ENCODE measurements at regions not wholly inside any gene's neighbourhood (a gene's known extent, or its start where the extent isn't known, plus 50 kb on each side); places are given as distances from the start of the nearest gene placed in this dataset.
A peak's percentile ranks its signal among the peaks of the same experiment; 100 is the strongest.

DNA sequence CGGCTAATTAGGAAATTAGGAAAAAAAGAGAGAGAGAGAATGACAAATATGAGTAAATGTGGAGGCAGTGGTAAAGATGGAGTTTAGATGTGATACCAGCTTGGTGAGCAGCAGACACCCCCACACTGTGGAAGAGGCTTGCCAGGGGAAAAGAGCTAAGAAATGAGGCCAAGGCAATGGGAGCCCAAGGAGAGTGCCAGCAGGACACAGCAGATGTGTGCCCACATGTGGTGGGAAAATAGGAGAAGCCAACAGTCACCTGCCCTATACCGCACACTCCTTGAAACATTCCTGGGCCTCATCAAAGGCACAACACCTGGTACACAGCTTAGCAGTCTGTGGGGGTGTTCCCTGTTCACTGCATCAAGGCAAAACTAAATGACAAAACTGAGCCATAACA lies 104.9 kb downstream of the FAM76B start:
- no peak for ATAC-seq
- TF ChIP-seq, protein P1, sequence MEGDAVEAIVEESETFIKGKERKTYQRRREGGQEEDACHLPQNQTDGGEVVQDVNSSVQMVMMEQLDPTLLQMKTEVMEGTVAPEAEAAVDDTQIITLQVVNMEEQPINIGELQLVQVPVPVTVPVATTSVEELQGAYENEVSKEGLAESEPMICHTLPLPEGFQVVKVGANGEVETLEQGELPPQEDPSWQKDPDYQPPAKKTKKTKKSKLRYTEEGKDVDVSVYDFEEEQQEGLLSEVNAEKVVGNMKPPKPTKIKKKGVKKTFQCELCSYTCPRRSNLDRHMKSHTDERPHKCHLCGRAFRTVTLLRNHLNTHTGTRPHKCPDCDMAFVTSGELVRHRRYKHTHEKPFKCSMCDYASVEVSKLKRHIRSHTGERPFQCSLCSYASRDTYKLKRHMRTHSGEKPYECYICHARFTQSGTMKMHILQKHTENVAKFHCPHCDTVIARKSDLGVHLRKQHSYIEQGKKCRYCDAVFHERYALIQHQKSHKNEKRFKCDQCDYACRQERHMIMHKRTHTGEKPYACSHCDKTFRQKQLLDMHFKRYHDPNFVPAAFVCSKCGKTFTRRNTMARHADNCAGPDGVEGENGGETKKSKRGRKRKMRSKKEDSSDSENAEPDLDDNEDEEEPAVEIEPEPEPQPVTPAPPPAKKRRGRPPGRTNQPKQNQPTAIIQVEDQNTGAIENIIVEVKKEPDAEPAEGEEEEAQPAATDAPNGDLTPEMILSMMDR (IDR thresholded peaks at IDR 0.05), result no peak
- no peak for DNase-seq
- H3K27ac ChIP-seq, result no peak overlapping the region
- H3K9me3 ChIP-seq, result no peaks in the 10 kb centered on the region
- intact Hi-C loops (cut with DNase I), result loop anchor here in 1 of 10 donors (5.0 kb wide), 1 partner anchor 32 kb away; no protein-coding TSS in a partner anchor
- no peak overlapping the region for H3K4me3 ChIP-seq
- no peaks in the 10 kb centered on the region for H3K36me3 ChIP-seq
- H3K27me3 ChIP-seq, result no peaks in the 10 kb centered on the region
- peaks cover 0 to 47% (median 18%) of the 10 kb centered on the region in 9 donors for H3K4me1 ChIP-seq
- 90 to 91% methylated on average over 2 of the region's 2 CpGs for WGBS, 2 donors

DNA sequence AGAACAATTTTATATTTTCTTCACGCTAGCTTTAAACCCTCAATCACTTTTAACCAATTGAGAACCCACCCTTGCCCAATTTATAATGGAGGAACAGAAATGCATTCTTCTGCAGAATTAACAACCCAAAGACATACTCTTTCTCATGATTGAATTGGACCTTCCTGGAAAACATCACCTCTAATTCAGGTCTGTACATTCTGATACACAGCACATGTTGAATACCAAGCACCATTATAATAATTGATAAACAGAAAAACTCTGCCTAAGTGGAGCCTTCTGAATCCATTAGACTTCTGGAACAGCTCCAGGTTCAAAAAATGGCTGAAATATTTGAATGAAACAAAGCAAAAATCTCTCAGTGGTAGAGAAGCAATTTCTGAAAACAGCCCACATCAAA lies 105.4 kb downstream of the FAM76B start:
- no peak for DNase-seq
- ATAC-seq, result no peak
- TF ChIP-seq, protein P1 (IDR thresholded peaks at IDR 0.05), result no peak
- no peaks in the 10 kb centered on the region for H3K36me3 ChIP-seq
- H3K4me1 ChIP-seq, result peaks cover 0 to 51% (median 18%) of the 10 kb centered on the region in 9 donors
- whole genome bisulfite sequencing, 2 donors, result 92 to 97% methylated on average over 1 of the region's 1 CpG
- no peak overlapping the region for H3K4me3 ChIP-seq
- no peak overlapping the region for H3K27ac ChIP-seq
- intact Hi-C loops (cut with DNase I), result no loop called here
- H3K27me3 ChIP-seq, result no peaks in the 10 kb centered on the region
- no peaks in the 10 kb centered on the region for H3K9me3 ChIP-seq

DNA sequence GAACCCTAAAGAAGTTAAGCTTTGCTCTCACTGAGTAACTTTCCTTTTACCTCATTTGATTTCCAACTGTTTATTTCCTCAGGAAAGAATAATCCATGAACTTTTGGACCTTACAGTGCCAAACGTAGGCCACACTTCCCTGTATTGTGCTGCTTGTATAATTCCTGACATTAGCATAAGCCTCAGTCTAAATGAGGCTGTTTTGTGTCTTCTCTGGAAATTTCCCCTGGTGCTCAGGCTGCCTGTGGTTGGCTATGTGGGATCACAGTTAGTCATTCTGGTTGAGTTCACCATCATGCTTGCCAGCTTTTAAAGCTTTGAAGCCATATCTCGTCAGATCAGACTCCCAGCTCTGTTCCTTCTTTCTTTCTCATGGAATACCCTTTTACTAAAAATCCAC lies 107.0 kb downstream of the FAM76B start:
- no peaks in the 10 kb centered on the region for H3K27me3 ChIP-seq
- ATAC-seq (peak; percentile 70 to 96 (median 84)), DNase-seq (peak in 1 of 2 donors; percentile 42)
- no peaks in the 10 kb centered on the region for H3K36me3 ChIP-seq
- peak overlapping the region in 8 of 10 donors; percentile 13 to 76 (median 63) for H3K27ac ChIP-seq
- no peak overlapping the region for H3K4me3 ChIP-seq
- TF ChIP-seq, protein P1 (IDR thresholded peaks at IDR 0.05), result no peak
- WGBS, 2 donors, result 54 to 59% methylated on average over 2 of the region's 2 CpGs
- intact Hi-C loops (cut with DNase I), result no loop called here
- H3K9me3 ChIP-seq, result no peaks in the 10 kb centered on the region
- peaks cover 0 to 51% (median 18%) of the 10 kb centered on the region in 9 donors for H3K4me1 ChIP-seq

DNA sequence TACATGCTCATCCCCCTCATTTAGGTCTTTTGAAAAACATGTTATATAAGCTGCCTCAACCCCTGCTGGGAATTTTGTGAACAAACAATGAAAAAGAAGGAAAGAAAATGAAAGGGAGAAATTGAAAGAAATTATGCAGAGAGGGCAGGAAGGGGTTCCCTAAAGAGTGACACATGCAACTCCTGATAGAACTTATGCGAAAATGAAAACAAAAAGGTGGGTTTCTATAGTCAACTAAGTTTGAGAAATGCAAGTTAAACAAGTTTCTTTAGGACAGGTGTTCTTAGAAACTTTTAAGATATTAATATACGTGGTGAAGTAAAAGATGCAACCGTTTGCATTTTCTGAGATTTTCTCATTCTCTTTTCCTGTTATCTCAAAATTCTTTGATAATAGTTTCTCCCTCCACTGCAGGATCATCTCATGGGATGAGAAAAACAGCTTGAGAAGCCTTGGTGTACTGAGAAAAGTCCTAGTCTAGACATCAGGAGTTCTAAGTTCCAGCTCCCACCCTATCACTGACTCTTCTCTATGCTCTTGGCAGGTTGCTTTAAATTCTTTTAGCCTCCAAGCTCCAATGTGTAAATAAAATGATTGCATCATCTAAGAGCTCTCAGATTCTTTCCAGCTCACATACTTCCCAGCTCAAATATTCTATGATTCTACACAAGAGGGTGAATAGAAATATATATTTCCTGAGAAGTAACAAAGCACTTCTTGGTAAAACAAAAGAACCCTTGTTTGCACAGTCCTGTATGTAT lies 109.2 kb downstream of the FAM76B start:
- Histone ChIP-seq H3K36me3 (no peaks in the 10 kb centered on the region), H3K9me3 (no peaks in the 10 kb centered on the region), H3K4me1 (peaks cover 0 to 62% (median 25%) of the 10 kb centered on the region in 9 donors), H3K27me3 (no peaks in the 10 kb centered on the region), H3K4me3 (no peak overlapping the region), H3K27ac (peak overlapping the region in 4 of 10 donors; percentile 26 to 76 (median 46))
- WGBS, 2 donors, result 61 to 69% methylated on average over 3 of the region's 3 CpGs
- TF ChIP-seq, protein P1 (IDR thresholded peaks at IDR 0.05), result no peak
- DNase-seq, result no peak
- peak in 6 of 8 donors; percentile 31 to 82 (median 68) for ATAC-seq
- intact Hi-C loops (cut with DNase I), result no loop called here
